ENCODE measurements at regions not wholly inside any gene's neighbourhood (a gene's known extent, or its start where the extent isn't known, plus 50 kb on each side); places are given as distances from the start of the nearest gene placed in this dataset.

GRCh38 chr1:29856340-29857114 is 620.2 kb downstream of the PTPRU start:
- TF ChIP-seq SIN3A (IDR thresholded peaks at IDR 0.05; ENCODE audit: borderline replicate concordance, insufficient read depth, low read length): no peak
- no peak for TF ChIP-seq TAF1 (IDR thresholded peaks at IDR 0.05; ENCODE audit: borderline replicate concordance, insufficient read depth, low read length)
- no peak for TF ChIP-seq POLR2AphosphoS5 (IDR thresholded peaks at IDR 0.05; ENCODE audit: low read depth, low read length)
- TF ChIP-seq FOXP2 (optimal IDR thresholded peaks at IDR 0.05; ENCODE audit: borderline replicate concordance, extremely low read depth, extremely low read length, insufficient read depth): no peak
- TF ChIP-seq, protein P1, sequence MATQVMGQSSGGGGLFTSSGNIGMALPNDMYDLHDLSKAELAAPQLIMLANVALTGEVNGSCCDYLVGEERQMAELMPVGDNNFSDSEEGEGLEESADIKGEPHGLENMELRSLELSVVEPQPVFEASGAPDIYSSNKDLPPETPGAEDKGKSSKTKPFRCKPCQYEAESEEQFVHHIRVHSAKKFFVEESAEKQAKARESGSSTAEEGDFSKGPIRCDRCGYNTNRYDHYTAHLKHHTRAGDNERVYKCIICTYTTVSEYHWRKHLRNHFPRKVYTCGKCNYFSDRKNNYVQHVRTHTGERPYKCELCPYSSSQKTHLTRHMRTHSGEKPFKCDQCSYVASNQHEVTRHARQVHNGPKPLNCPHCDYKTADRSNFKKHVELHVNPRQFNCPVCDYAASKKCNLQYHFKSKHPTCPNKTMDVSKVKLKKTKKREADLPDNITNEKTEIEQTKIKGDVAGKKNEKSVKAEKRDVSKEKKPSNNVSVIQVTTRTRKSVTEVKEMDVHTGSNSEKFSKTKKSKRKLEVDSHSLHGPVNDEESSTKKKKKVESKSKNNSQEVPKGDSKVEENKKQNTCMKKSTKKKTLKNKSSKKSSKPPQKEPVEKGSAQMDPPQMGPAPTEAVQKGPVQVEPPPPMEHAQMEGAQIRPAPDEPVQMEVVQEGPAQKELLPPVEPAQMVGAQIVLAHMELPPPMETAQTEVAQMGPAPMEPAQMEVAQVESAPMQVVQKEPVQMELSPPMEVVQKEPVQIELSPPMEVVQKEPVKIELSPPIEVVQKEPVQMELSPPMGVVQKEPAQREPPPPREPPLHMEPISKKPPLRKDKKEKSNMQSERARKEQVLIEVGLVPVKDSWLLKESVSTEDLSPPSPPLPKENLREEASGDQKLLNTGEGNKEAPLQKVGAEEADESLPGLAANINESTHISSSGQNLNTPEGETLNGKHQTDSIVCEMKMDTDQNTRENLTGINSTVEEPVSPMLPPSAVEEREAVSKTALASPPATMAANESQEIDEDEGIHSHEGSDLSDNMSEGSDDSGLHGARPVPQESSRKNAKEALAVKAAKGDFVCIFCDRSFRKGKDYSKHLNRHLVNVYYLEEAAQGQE (IDR thresholded peaks at IDR 0.05; ENCODE audit: insufficient read depth in 1 of 2, low read depth in 2 of 2, low read length in 2 of 2): no peak

DNA sequence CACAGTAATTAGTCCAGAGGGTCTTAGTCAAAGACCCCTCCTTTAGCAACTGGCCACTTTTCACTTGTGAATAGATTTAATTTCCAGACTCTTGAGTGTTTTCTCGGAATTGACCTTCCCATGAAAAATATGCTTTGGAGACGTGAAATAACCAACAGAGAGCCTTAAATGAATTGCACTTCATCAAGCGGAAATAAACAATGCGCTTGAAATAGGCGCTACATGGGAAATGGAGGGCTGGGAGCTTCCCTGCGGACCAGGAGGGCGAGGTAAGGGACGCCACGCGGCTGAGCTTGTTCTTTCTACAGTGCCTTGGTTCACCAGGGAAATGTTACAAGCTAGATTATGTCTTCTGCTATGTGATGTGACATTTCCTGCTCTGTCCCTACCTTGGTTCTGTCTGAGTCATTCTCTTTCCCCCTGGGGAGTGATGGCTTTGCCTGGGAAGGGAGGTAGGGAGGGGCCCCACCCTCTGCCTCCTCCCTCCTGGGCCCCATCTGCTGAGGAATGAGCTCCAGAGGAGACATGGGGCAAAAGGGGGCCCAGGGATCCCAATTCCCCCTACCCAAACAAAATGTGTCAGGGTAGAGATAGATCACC is 619.3 kb downstream of the PTPRU start:
- TF ChIP-seq SIN3A (IDR thresholded peaks at IDR 0.05; ENCODE audit: borderline replicate concordance, insufficient read depth, low read length) (no peak), FOXP2 (optimal IDR thresholded peaks at IDR 0.05; ENCODE audit: borderline replicate concordance, extremely low read depth, extremely low read length, insufficient read depth) (no peak)

DNA sequence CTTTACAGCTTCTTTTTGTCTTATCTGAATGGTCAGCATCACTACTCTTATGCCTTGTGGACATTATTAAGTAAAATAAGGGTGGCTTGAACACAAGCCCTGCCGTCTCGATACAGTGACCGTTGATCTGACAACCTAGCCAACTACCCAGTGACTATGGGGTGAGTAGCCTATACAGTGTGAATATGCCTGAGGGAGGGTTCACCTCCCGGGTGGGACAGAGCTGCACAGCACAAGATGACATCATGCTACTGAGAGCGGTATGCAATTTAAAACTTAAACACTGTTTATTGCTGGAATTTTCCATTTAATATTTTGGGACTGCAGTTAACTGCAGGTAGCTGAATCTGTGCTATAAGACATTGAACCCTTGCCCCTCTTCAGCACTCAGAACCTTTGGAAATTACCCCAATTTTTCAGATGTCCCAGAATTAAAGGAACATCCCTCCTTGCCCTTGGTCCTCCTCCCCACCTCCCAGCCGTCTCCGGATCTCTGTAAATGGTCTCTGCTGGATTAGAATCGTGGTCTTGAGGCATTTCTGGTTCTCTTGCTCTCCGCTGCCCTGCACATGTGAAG is 618.5 kb downstream of the PTPRU start:
- TF ChIP-seq, protein P1 (IDR thresholded peaks at IDR 0.05; ENCODE audit: insufficient read depth in 1 of 2, low read depth in 2 of 2, low read length in 2 of 2): no peak
- TF ChIP-seq TAF1 (IDR thresholded peaks at IDR 0.05; ENCODE audit: borderline replicate concordance, insufficient read depth, low read length): no peak
- TF ChIP-seq FOXP2 (optimal IDR thresholded peaks at IDR 0.05; ENCODE audit: borderline replicate concordance, extremely low read depth, extremely low read length, insufficient read depth): no peak
- no peak for TF ChIP-seq SIN3A (IDR thresholded peaks at IDR 0.05; ENCODE audit: borderline replicate concordance, insufficient read depth, low read length)
- TF ChIP-seq POLR2AphosphoS5 (IDR thresholded peaks at IDR 0.05; ENCODE audit: low read depth, low read length): no peak

DNA sequence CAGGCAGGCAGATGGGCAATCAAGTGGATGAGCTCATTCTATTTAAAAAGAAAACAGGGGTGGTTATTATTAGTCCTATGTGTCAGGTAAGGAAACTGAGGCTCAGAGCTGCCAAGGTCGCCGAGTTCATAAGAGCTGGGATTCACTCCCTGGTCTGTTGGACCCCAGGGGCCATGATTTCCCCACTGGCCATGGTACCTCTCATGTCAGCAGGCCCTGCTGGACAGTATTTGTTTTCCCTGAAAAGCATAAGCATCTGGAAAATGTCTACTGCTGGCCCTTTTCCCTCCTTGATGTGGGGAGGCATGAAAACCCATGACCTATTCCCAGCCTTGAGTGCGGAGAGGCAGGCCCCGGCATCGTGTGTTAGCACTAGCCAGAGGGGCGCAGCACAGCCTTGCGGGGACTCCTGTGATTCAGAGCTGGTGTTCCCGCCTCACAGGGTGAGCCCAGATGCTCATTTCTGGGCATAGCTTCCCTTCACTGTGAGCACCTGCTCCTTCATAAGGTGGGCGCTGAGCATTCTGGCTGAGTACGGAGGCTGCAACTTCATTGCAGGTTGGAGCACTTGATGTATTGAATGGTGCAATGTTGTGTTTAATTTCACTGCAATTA is 617.5 kb downstream of the PTPRU start:
- TF ChIP-seq FOXP2 (optimal IDR thresholded peaks at IDR 0.05; ENCODE audit: borderline replicate concordance, extremely low read depth, extremely low read length, insufficient read depth): no peak
- TF ChIP-seq POLR2AphosphoS5 (IDR thresholded peaks at IDR 0.05; ENCODE audit: low read depth, low read length): no peak
- TF ChIP-seq TAF1 (IDR thresholded peaks at IDR 0.05; ENCODE audit: borderline replicate concordance, insufficient read depth, low read length): no peak
- TF ChIP-seq, protein P1 (IDR thresholded peaks at IDR 0.05; ENCODE audit: insufficient read depth in 1 of 2, low read depth in 2 of 2, low read length in 2 of 2): no peak
- TF ChIP-seq SIN3A (IDR thresholded peaks at IDR 0.05; ENCODE audit: borderline replicate concordance, insufficient read depth, low read length): no peak

DNA sequence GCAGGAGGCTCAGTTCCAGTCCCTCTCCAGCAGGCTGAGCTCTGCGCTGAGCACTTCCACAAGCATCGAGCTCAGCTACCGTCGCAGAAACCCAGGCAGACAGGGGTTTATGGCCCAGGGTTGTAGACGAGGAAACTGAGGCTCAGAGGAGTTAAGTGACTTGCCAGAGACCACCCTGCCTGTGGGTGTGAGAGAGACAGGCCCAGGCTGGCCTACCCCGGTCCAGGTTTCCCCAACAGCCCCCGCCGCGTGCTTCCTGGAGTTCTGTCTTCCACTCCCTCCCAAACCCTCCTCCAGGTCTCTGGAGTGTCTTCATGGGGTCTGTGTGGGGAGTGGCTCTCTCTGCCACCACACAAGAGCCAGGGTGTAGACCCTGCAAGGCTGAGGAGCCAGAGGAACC is 615.9 kb downstream of the PTPRU start:
- TF ChIP-seq, protein P1 (IDR thresholded peaks at IDR 0.05; ENCODE audit: insufficient read depth in 1 of 2, low read depth in 2 of 2, low read length in 2 of 2): no peak
- TF ChIP-seq FOXP2 (optimal IDR thresholded peaks at IDR 0.05; ENCODE audit: borderline replicate concordance, extremely low read depth, extremely low read length, insufficient read depth): no peak
- no peak for TF ChIP-seq POLR2AphosphoS5 (IDR thresholded peaks at IDR 0.05; ENCODE audit: low read depth, low read length)
- TF ChIP-seq TAF1 (IDR thresholded peaks at IDR 0.05; ENCODE audit: borderline replicate concordance, insufficient read depth, low read length): no peak
- TF ChIP-seq SIN3A (IDR thresholded peaks at IDR 0.05; ENCODE audit: borderline replicate concordance, insufficient read depth, low read length): no peak

Data from PFSK-1 (cell line).